Loucy (cell line): ENCODE measurements at regions not wholly inside any gene's neighbourhood (a gene's known extent, or its start where the extent isn't known, plus 50 kb on each side); places are given as distances from the start of the nearest gene placed in this dataset.

Source experiments
- H2AFZ ChIP-seq: fragments of 200-600 bp; sonication (generic); 2 replicates; pipeline ENCODE4 v1.6.0; 2016; ENCODE audit warnings: antibody characterized with exemption, mild to moderate bottlenecking, low read length, moderate library complexity
- H3F3A ChIP-seq: fragments of 200-600 bp; 2 replicates; pipeline ENCODE4 v1.6.0; 2016; ENCODE audit warnings: antibody characterized with exemption, low read depth, mild to moderate bottlenecking
- H3K27me3 ChIP-seq: fragments of 200-600 bp; sonication (generic); 2 replicates; pipeline ENCODE4 v1.6.1; 2014; ENCODE audit warnings: low read length, mild to moderate bottlenecking; ENCODE audit not compliant: insufficient read depth, poor library complexity, severe bottlenecking
- H3K36me3 ChIP-seq: fragments of 200-600 bp; sonication (generic); 2 replicates; pipeline ENCODE4 v1.6.1; 2016; ENCODE audit warnings: low read length; ENCODE audit not compliant: insufficient read depth
- H3K4me1 ChIP-seq: fragments of 200-600 bp; sonication (generic); 2 replicates; pipeline ENCODE4 v1.5.1; 2014; ENCODE audit warnings: low read length, mild to moderate bottlenecking; ENCODE audit not compliant: insufficient read depth, poor library complexity, severe bottlenecking
- H3K4me2 ChIP-seq: fragments of 200-600 bp; sonication (generic); 2 replicates; pipeline ENCODE4 v1.6.0; 2014; ENCODE audit warnings: antibody characterized with exemption, low read length, low read depth, mild to moderate bottlenecking; ENCODE audit not compliant: poor library complexity, severe bottlenecking
- H3K4me3 ChIP-seq: fragments of 200-600 bp; sonication (generic); 2 replicates; pipeline ENCODE4 v1.5.1; 2014; ENCODE audit warnings: low read length, mild to moderate bottlenecking, mixed read lengths; ENCODE audit not compliant: poor library complexity, severe bottlenecking
- H3K79me2 ChIP-seq: fragments of 200-600 bp; sonication (generic); 2 replicates; pipeline ENCODE4 v1.6.1; 2014; ENCODE audit warnings: low read length; ENCODE audit not compliant: insufficient read depth
- H3K9ac ChIP-seq: fragments of 200-600 bp; sonication (generic); 2 replicates; pipeline ENCODE4 v1.6.0; 2014; ENCODE audit warnings: mild to moderate bottlenecking, low read depth, low read length, moderate library complexity; ENCODE audit not compliant: poor library complexity, severe bottlenecking
- H3K9me2 ChIP-seq: fragments of 200-600 bp; sonication (generic); replicated peaks from 2 replicates; pipeline ENCODE4 v1.6.1; 2016; ENCODE audit warnings: low read depth, low read length, mixed read lengths
- H3K9me3 ChIP-seq: fragments of 200-600 bp; sonication (generic); 2 replicates; pipeline ENCODE4 v1.6.1; 2014; ENCODE audit warnings: mild to moderate bottlenecking, antibody characterized with exemption, low read length, low read depth; ENCODE audit not compliant: insufficient read depth
- H4K20me1 ChIP-seq: fragments of 200-600 bp; sonication (generic); 2 replicates; pipeline ENCODE4 v1.6.0; 2014; ENCODE audit warnings: antibody characterized with exemption, low read length, mild to moderate bottlenecking; ENCODE audit not compliant: insufficient read depth, poor library complexity, severe bottlenecking
- EZH2phosphoT487 ChIP-seq: fragments of 200-600 bp; IDR thresholded peaks from 2 replicates; pipeline ENCODE4 v1.6.1; 2018; ENCODE audit warnings: antibody characterized with exemption, mild to moderate bottlenecking, moderate library complexity, borderline replicate concordance
- TF ChIP-seq, protein P1 (sequence below): fragments of 200-600 bp; sonication (generic); conservative IDR thresholded peaks from 2 replicates; pipeline ENCODE4 v1.5.1; 2014; ENCODE audit warnings: mild to moderate bottlenecking, antibody characterized with exemption, low read length

- Histone ChIP-seq H3K9me3 (no peaks in the 10 kb centered on the region), H3K36me3 (no peaks in the 10 kb centered on the region), H3K4me1 (no peaks in the 10 kb centered on the region), H3K4me3 (no peak overlapping the region), H3K4me2 (no peak overlapping the region), H4K20me1 (no peaks in the 10 kb centered on the region), H2AFZ (no peak overlapping the region), H3K9me2 (no peaks in the 10 kb centered on the region), H3K79me2 (no peaks in the 10 kb centered on the region), H3K9ac (no peak overlapping the region), H3K27me3 (no peaks in the 10 kb centered on the region), H3F3A (no peaks in the 10 kb centered on the region)
- no peak for TF ChIP-seq EZH2phosphoT487
- TF ChIP-seq, protein P1, sequence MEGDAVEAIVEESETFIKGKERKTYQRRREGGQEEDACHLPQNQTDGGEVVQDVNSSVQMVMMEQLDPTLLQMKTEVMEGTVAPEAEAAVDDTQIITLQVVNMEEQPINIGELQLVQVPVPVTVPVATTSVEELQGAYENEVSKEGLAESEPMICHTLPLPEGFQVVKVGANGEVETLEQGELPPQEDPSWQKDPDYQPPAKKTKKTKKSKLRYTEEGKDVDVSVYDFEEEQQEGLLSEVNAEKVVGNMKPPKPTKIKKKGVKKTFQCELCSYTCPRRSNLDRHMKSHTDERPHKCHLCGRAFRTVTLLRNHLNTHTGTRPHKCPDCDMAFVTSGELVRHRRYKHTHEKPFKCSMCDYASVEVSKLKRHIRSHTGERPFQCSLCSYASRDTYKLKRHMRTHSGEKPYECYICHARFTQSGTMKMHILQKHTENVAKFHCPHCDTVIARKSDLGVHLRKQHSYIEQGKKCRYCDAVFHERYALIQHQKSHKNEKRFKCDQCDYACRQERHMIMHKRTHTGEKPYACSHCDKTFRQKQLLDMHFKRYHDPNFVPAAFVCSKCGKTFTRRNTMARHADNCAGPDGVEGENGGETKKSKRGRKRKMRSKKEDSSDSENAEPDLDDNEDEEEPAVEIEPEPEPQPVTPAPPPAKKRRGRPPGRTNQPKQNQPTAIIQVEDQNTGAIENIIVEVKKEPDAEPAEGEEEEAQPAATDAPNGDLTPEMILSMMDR: no peak
Observed at GRCh38 chr5:10124287-10124686, 125.4 kb downstream of the ATPSCKMT start.

GRCh38 chr5:10123254-10123989, 126.3 kb downstream of the ATPSCKMT start:
- H3K79me2 ChIP-seq: no peaks in the 10 kb centered on the region
- H3K36me3 ChIP-seq: no peaks in the 10 kb centered on the region
- no peak overlapping the region for H3K4me2 ChIP-seq
- no peaks in the 10 kb centered on the region for H3F3A ChIP-seq
- H3K9me3 ChIP-seq: no peaks in the 10 kb centered on the region
- no peak overlapping the region for H3K9ac ChIP-seq
- H4K20me1 ChIP-seq: no peaks in the 10 kb centered on the region
- H3K4me1 ChIP-seq: no peaks in the 10 kb centered on the region
- no peaks in the 10 kb centered on the region for H3K9me2 ChIP-seq
- H2AFZ ChIP-seq: no peak overlapping the region
- TF ChIP-seq, protein P1: no peak
- no peak for TF ChIP-seq EZH2phosphoT487
- H3K27me3 ChIP-seq: no peaks in the 10 kb centered on the region
- H3K4me3 ChIP-seq: no peak overlapping the region

DNA sequence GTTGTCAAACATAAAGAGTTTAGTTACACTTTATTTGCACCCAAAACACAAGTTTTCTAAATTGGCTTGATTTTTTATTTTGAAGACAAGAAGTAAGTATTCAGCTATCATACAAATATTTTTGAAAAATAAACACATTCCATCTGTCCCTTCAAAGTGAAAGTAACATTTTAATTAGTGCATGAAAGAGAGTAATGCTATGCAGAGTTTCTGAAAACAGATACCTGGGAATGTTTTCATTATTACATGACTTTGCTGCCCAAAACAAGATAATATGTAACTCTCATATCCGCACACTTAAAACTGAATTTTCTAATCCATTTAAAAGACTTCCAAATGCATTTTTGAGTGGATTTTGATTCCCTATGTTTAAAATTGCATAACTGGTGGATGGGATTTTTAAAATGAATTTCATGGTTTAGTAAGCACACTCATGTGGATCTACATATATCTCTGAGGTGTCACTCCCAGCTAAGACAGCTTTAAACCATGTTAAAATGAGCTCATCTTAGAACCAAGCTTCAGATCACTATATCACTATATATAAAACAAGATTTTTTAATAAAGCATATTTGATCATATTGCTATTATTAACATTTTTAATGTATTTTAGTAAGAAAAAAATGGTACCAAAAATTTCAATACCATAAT, 127.5 kb downstream of the ATPSCKMT start:
- Histone ChIP-seq H3K4me3 (no peak overlapping the region), H3F3A (no peaks in the 10 kb centered on the region), H3K4me2 (no peak overlapping the region), H4K20me1 (no peaks in the 10 kb centered on the region), H3K79me2 (no peaks in the 10 kb centered on the region), H3K9me3 (no peaks in the 10 kb centered on the region), H3K9me2 (no peaks in the 10 kb centered on the region), H2AFZ (no peak overlapping the region), H3K9ac (no peak overlapping the region), H3K36me3 (no peaks in the 10 kb centered on the region), H3K4me1 (no peaks in the 10 kb centered on the region), H3K27me3 (no peaks in the 10 kb centered on the region)
- TF ChIP-seq, protein P1: no peak
- no peak for TF ChIP-seq EZH2phosphoT487
